Stimulated activated CD8-positive, alpha-beta memory T cell treated with anti-CD3 and anti-CD28 coated beads, Interleukin-15, amount 100 ng/mL, for 48 hours (primary cell): ENCODE measurements at regions not wholly inside any gene's neighbourhood (a gene's known extent, or its start where the extent isn't known, plus 50 kb on each side); places are given as distances from the start of the nearest gene placed in this dataset.

ENCODE experiments used
- DNase-seq, 2 donors: peaks; one replicate each; pipeline ENCODE4 v3.0.0-alpha.2; 2020; ENCODE audit warnings: low read depth in 2 of 2

DNA sequence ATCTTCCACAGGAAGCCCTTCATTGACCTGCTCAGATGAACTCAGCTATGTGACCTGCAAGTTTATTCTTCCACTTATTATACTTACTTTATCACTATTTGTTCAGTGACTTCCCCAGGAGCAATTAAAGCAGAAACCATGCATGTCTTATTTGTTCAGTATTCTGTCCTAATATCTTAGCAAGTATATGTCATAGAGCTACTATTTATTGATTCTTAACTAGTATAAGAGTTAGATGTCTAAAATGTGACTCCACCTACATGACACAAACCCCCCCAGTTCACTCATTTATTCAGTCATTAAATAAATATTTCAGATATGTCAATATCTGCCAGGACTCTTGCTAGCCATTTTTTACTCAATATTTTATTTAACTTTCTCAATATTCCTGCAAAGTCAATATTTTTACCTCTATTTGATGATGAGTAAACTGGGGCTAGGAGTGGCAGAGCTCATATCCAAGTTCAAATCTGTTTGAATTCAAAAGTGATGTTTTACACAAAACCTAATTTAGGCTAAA is 469.0 kb upstream of the USP24 start:
- no peak for DNase-seq

DNA sequence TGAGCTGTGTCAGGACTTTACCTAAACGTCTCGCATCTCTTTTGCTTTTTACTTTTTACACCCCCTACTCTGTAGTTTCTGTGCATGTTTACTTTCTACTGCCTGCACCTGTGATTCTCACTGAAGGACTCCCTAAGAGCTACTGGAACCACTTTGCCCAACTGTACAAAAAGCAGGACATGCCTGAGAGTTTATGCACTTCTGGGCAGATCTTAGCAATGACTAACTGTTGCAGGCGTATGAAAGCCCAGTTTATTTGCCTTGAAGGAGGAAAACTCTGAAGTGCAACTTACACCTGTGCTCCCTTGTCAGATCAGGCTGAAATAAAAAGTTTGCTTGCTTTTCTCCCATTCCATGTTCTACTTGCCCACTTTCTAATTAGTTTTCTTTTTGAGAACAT is 467.0 kb upstream of the USP24 start:
- DNase-seq: no peak

DNA sequence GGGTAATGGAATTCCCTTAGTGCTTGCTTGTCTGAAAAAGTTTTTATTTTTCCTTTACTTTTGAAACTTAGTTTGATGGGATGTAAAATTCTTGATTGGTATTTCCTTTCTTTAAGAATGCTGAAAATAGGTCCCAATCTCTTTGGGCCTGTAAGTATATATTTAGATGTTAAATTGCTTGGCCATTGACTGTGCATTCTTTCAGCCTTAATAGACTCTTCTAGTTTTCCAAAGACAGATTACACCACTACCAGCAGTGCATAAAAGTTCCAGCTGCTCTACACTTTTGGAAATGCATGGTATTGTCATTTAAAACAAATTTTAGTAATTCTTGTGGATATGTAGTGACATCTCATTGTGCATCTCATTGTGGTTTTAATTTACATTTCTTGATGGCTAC is 464.8 kb upstream of the USP24 start:
- no peak for DNase-seq

DNA sequence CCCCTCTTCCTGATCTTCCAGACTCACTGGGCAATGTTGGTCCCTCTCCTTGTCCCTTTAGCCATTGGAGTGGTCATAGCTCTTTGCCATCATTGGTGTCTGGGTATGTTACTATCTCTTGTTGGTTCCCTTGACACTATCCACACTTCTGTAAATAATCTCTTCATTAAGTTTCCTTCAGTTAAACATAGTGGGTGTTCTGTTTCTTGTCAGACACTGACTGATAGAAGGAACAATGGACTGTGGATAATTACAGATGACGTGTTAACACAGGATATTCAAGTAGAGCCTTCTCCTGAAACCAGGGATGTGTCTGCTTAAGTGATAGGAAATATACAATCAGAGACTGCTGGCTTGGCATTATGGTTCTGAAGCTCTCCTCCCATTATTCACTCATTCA is 458.3 kb upstream of the USP24 start:
- no peak for DNase-seq

DNA sequence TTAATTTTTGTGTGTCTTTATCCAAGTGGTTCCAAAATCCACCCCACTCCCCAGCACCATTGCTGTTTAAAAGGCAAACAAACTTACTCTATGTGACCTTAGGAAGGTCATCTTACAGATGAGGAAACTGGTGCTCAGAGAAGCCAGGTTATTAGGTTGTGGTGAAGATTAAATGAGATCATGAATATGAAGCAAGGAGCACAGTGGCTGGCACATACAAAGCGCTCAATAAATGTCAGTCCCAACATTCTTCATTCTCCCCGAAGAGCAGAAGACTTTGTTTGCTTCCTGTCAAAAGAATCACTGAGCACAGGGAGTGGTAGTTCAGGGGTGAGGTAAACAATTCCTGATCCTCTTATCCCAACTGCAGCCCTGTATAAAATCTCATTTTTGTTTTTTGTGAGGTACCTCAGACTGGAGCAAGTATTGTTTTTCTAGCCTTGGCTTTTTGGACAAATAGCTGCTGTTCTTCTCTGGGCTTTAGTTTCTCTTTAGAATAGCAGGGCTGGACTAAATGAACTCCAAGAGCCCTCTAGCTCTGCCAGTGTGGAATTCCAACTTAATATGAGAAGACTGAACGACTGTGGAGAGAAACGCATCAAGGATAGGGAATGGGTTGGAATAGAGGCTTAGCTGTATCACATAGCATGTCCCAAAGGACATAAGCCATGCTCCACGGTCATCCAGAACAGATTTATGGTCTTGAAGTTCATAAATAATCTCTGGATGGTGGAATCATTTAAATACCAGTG is 455.3 kb upstream of the USP24 start:
- DNase-seq: no peak

DNA sequence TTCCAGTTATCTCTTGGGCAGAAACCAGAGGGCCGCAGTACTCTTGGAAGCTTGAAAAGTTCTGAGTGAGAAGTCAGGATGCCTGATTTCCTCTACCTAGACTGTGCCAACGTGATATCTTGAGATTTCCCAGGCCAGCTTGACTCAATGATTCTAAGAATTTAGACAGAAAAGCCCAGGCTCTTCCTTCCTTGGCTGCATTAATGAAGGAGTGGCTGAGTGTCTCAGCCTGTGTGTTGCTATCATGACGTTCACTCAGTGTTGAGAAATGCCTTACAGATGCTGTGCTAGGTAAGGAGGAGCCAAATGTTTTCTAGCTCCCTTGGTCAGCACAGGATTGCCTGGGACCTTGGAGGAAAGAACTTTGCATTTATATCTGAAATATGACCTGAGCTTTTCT is 454.1 kb upstream of the USP24 start:
- DNase-seq: no peak

DNA sequence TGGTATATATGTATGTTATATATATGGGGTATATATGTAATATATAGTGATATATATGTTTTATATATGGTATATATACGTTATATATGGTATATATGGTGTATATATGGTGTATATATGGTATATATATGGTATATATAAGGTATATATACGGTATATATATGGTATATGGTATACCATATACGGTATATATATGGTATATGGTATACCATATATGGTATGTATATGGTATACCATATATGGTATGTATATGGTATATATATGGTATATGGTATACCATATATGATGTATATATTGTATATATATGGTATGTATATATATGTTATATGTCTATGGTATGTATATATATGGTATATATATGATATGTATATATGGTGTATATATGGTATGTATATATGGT is 447.7 kb upstream of the USP24 start:
- DNase-seq: no peak

DNA sequence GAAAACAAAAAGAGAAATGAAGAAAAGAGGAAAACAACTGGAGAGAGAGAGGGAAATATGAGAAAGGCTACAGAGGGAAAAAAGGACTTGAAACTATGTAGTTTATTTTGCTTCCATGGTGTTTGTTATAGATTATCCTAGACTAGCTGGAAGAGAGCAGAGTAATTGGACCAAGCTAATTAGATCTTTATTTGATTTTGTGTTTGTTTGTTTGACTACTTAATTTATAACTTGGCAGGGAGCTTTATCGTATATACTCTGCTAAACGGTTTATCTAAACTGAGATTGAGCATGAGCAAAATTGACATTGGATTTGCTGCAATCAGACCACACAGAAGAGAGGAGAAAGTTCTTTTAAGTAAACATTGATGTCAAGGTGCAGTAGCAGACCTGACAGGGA is 443.8 kb upstream of the USP24 start:
- no peak for DNase-seq

DNA sequence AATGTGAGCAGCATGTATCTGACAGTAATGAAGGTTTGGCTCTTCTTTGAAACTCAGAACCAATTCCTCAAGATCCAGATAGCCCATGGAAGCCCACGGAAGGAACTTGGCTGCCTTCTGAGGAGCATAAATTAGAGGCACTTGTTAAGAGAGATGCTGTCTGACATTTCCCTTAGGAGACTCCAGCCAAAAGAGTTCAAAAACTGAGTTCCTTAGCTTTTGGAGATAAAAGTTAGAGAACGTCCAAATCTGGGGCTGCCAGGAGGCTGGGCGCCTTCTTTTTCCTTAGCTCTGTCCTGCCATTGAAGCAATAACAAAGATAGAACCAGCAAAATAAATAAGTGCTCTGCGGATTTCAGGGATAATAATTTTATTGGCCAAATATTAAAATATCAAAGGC is 439.6 kb upstream of the USP24 start:
- DNase-seq: no peak

DNA sequence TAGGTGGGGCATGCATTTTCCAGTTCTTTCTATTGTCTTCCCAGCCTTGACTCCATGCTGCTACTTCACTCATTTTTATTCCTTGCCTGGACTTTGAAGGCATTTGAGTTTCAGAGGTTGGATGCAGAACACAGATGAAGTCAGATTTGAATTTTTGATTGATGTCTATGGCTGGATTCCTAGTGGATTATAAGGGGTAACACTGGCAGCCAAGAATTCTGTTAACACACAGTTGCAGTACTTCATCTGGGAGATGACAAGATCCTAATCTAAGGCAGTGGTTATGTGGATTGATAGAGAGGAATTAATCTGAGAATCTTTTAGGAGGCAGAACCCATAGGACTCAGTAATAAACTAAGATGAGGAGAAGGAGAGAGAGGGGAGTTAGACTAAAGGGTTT is 439.0 kb upstream of the USP24 start:
- no peak for DNase-seq

DNA sequence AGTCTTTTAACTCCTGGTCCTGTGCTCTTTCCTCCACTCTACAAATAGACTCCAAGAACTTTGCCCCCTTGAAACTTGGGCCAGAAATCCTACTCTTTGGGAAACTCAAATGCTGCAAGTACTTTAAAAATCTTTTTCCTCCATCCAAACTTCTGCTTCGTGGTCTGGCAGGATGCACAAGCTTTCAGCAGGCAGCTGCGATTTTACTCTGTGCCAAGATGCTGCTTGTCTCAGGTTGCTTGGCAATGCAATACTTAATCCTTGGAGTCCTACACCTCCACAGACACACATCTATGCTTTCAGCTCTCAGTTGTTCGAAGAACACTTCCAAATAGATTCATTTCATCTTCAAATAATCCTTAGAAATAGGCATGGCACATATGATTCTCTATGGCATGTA is 435.3 kb upstream of the USP24 start:
- DNase-seq: no peak

DNA sequence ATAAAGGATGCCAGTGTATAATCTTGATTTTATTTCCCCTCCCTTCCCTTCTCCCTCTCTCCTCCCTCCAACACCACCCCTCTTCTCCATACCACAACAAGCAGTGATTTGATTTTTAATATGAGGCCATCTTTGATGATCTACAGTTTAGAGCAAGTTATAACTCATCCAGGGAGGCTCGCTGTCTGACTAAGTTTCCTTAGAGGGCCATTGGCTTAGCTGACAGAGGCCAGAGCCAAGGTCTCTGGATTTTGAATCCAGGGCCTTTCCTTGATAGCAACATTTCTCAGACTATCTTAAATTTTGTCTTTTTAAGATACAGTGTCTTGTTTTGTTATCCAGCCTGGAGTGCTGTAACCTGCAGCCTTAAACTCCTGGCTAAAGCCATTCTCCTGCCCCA is 431.0 kb upstream of the USP24 start:
- no peak for DNase-seq

DNA sequence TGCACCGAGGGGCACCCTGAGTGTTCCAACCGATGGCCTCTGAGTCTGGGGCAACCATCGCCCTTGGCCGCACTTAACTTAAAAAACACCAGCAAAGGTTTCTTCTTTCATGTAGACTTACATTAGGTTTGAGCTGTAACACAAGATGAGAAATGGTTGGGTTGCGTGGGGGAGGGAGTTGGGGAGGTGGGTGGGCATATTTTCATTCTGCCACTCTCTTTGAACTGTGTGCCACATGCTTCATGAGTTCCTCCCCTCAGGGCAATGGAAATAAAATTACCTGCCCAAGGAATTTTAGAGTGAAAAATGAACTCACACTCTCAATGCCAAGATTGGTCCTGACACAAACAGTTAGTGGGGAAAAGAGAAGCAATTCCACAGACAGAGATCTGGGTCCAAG is 430.1 kb upstream of the USP24 start:
- DNase-seq: no peak

DNA sequence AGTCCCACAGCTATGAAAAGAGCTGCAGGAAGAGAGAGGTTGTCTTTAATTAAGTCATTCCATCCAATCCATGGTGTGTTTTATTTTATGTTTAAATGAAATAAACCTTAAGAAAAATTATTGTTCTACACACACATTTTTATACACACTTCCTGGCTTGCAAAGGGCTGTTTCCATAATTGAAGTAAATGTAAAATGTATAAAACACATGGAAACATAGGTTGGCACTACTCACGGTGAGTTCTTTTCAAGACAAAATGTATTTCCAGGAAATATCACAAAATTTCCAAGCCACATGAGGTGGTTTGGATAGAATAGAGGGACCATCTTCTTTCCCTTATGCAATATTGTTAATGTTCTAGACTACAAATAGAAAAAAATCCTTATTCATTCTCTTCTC is 426.8 kb upstream of the USP24 start:
- no peak for DNase-seq

DNA sequence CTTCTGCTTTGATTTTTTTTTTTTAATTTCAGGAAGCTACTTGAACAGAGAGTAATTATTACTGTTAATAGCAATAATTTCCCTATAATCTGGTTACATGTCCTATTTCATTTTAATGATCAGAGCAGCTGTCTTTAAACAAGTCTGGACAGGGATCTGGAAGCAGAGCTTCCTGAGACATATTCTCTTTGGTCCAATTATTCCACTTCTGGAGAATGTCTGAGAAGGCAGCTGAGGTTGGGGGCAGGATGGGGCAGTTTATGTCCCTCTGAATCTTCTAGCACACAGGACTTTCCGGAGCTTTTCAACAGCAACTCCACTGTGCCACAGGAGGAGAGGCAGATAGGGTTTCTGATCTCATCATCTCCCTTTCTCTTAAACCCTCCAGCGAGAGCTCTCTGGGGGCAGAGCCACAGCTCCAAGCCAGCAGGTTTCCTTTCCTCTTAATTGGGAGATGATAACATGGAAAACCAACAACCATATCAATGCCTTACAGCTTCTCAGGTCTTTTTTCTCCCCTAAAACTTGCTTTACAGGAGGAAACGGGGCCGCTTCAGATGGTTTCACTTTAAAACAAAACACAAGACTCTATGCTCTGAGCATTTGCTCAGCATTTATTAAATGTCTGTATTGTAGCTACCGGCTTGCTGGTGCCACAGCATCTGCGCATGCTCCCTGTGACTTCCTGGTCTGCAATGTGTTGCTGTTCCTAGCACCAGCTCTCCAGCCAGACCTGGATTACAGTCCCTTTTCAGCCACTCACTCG is 425.7 kb upstream of the USP24 start:
- DNase-seq: no peak

DNA sequence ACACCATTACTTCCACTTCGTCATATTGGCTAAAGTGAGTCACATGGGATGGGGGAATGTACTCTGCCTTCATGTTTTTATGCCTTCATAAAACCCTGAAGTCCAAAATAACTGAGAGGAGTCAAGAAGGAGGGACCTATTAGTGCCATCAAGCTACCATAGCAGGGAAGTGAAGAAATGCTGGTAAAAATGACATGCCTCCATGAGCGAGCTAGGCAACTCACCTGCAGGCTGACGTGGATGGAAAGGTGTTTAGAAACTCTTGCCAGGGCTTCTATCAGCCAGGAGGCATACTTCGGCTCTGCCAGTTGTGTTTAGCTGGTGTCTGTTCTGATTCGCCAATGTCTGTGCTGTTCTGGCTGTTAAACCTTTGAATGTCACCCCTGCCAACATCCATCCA is 424.4 kb upstream of the USP24 start:
- no peak for DNase-seq

DNA sequence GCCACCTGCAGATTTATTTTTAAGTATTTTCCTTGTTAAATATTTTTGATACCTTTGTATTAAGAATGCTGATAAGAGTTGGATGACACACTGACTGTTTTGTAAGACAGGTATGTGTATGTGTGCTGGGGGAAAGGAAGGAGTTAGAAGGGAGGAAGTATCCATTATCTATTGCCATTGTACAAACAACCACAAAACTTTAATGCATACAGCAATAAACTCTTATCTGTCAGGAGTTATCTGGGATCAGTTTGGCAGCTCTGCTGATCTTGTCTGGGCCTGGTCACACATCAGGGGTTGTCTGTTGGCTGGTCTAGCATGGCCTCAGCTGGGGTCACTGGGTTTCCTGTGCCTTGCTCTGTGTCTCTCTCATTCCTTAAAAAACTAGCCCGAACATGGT is 423.9 kb upstream of the USP24 start:
- no peak for DNase-seq

DNA sequence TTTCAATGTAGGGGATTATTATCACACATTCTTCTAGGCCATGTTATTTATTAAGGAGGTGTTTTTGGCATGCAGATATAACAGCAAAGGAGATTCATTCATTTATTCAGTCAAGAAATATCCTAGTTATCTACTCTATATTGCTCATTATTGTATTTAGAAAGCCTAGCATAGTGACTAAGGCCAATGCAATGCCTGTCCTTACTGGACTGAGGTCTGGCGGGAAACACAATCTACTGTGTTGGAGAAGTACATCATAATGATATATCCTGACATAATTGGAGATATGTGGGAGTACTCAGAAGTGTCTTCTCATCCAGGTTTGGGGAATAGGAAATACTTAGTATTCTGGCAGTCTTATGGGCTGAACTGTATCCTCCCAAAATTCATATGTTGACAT is 421.5 kb upstream of the USP24 start:
- no peak for DNase-seq

DNA sequence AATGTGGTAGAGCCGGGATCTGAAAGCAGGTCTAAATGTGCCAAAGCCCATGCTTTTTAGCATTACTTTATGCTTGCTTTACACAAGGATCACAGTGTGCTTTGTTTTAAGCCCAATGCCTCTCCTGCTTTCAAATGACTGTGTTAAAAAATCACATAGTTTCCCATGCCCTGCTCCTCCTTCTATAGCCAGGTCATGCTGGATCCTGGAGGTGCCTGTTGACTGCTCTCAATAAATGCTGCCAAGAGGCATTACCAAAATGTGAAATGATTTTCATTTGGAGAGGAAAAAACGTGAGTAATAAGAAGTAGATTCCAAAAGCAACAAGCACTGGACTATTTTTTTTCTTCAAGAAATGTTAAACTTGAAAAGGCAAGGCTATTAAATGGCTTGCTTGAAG is 420.7 kb upstream of the USP24 start:
- DNase-seq: no peak

DNA sequence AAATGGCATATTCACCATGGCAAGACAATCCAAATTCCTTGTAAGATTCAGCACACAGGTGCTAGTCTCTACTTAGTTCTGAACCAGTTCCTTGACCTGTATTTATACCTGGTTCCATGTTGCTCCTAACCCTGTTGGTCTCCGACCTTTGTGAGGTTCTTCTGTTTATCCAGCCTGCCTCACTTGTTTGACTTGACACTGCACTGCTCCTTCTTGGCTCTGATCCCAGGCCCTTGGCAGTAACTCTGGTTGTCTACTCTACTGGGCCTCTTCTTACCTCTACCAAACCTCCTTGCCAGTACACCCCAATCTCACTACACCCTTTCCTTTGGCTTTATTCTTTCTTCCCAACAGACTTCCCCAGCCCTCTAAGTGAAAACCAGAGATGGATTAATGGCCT is 419.4 kb upstream of the USP24 start:
- no peak for DNase-seq

DNA sequence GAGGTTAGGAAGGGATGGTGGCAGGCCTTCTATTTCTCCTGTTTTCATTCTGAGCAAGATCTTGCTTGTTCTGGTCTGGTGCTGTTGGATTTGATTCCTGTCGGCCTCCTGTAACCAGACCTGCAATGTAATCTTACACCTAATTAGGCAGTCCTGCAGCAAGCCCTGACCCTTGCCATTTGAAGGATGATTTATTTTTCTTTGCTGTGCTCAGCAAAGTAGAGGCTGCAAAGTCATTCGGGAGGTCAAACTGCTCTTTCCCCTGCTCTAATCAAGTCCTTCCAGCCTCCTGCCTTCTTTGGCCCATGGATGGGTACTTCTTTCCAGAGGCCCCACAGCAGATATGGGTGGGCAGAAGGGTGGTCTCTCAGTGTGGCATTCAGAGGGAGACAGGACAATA is 417.7 kb upstream of the USP24 start:
- DNase-seq: no peak

DNA sequence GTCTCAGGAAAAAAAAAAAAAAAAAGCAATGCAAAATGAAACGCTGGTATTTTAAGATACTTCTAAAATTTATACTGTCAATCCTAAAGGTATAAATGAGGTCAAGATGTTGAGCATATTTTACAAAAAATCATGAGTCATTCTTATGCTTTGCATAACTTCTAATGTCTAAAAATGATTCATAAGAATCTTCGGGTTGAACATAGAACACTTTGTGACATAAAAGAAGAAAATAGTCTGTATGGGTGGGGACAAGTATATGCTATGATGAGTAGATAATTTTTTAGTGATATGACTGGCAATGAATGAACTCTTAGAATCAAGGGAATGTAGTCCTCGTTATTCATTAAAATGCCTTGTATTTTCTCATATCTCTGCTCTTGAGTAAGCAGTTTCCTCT is 416.9 kb upstream of the USP24 start:
- no peak for DNase-seq

DNA sequence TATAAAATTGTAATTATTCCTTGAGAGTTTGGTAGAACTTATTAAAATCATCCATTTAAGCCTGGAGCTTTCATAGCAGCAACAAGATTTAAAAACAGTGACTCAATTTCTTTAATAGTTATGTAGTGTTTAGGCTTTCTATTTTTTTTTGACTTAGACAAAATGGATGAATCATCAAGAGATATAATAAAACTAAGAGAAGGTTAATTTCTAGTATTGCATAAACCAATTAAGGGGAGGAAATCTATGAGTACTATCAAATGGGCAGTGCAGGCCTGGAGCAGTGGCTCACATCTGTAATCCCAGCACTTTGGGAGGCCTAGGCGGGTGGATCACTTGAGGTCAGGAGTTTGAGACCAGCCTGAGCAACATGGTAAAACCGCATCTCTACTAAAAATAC is 416.3 kb upstream of the USP24 start:
- DNase-seq: no peak

DNA sequence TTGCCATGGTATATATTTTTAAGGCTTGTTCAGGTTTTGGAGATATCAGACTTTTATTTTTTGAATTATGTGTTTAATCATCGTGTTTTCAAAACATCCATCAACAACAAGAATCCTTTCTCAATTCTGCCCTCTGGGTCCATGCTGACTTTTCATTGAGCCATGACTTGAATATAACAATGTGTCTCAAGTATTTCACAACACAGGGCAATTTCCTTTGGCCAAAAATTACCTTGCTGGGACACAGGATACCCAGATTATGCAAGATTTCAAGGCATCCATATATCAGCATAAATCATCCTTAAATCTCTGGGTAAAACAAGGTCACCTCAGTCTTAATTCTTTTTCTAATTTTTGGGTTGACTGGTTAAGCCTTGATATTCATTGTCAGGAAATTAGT is 411.2 kb upstream of the USP24 start:
- no peak for DNase-seq
